Skeletal muscle cell (primary cell): ENCODE measurements at regions not wholly inside any gene's neighbourhood (a gene's known extent, or its start where the extent isn't known, plus 50 kb on each side); places are given as distances from the start of the nearest gene placed in this dataset.

Experiments
- DNase-seq: peaks from one replicate; pipeline ENCODE4 v3.0.0-alpha.2; 2010; ENCODE audit warnings: low read depth
- H3K4me3 ChIP-seq: 2 replicates; pipeline ENCODE4 v1.5.1; 2011; ENCODE audit warnings: low read depth, mild to moderate bottlenecking, control low read depth, low read length, moderate library complexity

DNA sequence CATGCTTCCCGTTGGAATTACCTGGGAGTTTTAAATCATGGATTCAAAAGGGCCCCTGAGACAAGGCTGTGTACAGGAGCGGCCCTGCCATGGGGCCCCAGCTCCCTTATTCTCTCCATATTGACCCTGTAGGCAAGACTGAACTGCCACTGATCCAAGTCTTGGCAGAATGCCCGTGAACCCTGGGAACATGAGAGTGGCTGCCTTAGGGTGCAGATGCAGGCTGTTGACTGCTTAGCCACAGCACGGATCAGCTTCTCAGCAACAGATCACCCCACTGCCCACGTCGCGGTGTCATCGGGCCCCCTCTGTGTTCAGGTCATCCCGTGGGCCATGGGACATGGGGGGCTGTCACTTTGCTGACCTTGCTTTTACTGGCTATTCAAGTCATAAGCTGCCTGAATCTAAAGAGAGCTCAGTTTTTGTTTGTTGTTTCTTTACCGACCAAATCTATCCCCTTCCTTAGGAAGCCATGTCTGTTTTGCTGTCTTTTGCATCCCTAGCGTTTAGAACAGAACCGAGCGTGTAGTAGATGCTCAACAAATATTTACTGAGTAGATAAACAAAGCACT, 83.4 kb downstream of the MATN1 start:
- H3K4me3 ChIP-seq, result no peak overlapping the region
- DNase-seq, result no peak

DNA sequence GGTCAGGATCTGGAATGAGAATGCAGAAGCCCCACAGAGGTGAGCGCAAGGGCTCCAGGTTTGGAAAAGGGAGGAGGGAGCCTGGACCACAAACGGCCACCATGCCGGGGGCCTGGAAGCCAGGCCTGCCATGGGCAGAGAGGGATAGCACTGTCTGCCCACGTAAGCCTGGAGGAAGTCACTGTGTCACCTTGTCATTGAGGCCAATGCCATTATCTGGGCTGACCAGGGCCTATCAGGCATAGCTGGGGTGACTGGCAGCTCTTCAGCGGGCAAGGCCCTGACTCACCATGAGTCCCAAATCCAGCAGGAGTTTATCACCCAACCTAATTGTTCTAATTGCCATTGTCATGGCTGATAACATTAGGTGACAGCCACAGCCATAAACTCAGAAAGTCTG, 84.6 kb downstream of the MATN1 start:
- H3K4me3 ChIP-seq, result no peak overlapping the region

DNA sequence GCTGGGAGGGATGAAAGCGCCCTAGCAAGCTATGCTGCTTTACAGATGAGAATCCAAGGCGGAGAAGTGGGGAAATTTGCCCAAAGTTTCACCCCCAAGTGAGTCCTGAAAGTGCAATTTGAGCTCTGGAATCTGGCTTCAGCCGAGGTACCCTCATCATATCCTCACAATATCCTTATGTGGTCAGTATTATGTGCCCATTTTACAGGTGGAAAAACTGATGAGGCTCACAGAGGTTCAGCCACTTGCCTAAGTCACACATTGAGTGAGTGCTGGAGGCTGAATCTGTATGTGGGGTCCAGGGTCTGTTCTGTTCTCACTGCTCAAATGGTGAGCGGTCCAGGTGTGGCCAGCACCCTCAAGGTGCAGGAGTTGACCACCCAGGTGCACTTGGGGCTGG, 85.3 kb downstream of the MATN1 start:
- H3K4me3 ChIP-seq, result no peak overlapping the region
- no peak for DNase-seq

More for the DNA sequence above, 84.6 kb downstream of the MATN1 start:
- no peak for DNase-seq

DNA sequence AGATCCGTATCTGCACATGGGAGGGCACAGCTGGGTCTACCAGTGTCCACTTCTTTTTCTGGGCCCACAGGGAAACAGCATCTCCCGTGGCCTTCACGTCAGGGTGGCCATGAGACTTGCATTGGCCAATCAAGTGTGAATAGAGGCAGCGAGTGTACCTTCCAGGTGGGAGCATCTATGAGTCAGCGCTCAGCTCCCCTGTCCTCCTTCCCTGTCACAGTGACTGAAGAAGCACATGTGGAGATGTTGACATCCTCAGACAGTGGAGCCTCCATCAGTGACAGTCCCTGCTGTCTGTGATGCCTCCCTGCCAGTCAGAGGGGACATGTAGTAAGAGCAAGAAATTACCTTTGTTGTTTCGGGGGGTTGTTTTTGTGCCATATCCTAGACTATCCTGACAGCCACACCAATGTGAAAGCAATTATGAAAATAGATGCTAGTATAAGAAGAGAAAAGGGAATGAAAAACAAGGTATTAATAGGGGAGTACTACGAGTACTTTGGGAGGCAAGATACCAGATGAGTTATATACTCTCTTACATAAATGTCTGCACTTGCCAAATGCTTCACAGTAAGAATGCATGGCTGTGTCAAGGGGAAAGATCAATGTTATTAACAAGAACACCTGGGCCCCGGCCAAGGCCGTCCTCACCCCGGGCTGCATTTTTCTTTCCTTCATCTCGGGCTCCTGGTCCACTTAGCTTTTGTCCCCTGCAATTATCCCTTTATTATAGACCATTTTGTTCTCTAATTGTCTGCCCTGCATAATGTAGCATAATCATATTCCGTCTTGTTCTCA, 86.0 kb downstream of the MATN1 start:
- no peak for DNase-seq
- no peak overlapping the region for H3K4me3 ChIP-seq

DNA sequence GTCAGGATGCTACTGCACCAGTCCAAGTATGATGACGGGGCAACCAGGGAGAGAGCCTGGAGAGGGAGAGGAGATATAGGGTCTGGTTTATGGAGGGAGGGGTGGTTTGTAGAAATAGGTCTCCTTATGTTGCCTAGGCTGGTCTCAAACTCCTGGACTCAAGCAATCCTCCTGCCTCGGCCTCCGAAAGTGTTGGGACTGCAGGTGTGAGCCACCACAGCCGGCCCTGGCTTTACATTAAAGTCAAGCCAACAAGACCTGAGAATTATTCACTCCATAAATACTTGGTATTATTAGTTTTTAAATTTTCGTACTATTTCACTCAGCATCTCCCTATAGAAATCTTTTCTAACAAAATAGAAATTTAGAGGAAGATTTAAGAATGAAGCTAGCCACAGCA, 86.8 kb downstream of the MATN1 start:
- no peak for DNase-seq
- H3K4me3 ChIP-seq, result no peak overlapping the region

DNA sequence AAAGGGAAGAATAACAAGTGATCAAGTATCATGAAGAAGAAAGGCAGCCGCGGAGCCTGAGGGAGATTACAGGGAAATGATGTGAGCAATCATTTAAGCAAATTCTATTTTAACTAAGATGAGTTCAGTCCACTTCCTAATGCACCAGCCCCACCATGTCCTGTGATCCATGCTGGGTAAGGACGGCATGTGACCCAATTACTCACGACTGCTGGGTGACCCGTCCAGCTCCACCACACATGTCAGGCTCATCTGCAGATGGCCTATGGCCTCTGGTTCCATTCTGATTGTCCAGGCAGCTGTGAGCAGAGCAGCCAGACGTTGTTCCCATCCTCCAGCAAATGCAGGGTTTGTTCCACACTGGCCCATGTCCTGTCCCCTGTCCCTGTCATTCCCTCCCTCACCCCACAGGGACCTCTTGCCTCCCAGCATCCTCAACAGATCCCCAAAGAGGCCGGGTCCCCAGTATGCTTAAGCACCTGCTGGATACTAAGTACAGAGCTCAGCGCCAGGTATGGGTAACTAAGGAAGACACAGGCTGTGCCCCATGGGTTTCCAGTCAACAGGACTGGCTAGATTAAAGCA, 87.9 kb downstream of the MATN1 start:
- no peak overlapping the region for H3K4me3 ChIP-seq

DNA sequence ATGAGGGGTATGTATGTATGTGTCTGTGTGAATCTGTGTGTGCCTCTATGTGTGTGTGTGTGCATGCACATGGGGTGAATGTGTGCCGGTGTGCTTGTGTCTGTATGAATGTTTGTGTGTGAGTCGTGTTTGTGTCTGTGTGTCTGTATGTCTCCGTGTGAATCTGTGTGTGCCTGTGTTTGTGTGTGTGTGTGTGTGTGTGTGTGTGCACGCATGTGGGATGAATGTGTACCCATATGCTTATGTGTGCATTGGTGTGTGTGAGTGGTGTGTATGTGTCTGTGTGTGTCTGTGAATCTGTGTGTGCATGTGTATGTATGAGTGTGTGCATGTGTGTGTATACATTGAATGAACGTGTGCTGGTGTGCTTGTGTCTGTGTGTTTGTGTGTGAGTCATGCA, 88.9 kb downstream of the MATN1 start:
- no peak for DNase-seq
- no peak overlapping the region for H3K4me3 ChIP-seq

More for the DNA sequence above, 87.9 kb downstream of the MATN1 start:
- DNase-seq, result no peak

DNA sequence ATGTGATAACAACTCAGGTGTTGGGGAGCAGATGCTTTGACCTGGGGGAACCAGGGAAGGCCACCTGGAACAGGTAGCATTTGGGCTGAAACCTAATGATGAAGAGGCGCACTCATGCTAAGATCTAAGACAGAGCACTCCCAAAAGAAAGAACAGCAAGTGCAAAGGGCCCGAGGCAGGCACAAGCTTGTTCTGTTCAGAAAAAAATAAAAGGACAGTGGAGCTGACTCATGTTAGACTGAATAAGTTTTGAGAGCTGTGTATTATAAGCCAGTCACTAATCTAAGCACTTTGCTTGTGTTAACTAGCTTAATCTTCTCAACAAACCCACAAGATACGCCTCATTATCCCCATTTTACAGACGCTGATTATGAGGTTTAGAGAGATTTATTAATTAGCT, 90.1 kb downstream of the MATN1 start:
- DNase-seq, result no peak
- H3K4me3 ChIP-seq, result no peak overlapping the region

DNA sequence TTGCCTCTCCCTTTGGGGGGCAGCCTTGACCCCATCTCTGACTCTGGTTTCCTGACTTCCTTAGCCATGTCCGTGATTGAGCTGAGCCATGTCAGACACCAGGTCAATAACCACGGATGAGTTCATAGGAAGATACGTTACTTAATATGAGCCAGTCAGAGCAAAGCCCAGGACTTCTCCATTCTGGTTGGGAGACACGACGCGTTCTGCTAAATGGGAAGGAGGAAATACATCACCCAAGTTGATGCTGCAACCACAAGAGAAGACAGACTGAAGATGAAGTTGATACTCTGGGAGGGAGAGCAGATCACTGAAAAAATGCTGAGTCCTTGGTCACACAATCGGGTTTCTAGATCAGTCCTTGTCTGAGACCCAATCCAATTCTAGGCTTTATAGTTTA, 90.9 kb downstream of the MATN1 start:
- DNase-seq, result no peak
- H3K4me3 ChIP-seq, result no peak overlapping the region

DNA sequence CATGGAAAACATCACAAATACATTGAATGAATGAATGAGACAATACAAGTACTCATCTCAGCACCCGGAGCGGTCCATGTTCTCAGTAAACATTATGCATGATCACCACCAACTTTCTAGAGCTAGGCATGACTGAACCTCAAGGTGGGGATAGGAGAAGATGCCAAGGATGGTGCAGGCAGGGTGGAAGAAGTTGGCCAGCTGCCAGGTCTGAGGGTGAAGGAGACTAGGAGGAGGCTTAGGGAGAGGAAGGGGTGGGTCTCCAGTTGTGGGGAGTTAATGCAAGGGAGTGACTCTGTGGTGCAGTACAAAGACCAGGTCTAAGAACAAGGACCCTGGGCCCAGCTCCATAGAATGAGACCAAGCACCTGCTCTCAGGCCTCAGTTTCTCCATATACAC, 91.7 kb downstream of the MATN1 start:
- no peak overlapping the region for H3K4me3 ChIP-seq
- DNase-seq, result no peak

DNA sequence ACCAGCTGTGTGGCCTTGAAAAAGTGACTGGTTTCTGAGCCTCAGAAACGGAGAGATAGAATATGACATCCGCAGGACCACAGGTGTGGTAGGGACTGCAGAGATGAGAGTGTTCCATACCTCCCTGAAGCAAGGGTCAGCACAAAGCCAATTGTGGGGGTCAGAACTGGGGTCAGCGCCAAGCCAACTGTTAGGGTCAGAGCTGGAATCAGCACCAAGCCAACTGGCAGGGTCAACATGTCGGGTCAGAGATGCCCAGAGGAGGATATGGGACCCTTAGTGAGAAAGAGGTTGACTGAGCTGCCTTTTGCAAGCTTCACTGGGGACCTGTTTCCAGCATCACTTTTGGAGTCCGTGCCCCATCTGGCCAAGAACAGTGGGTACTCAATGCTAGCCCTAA, 93.9 kb downstream of the MATN1 start:
- H3K4me3 ChIP-seq, result no peak overlapping the region
- DNase-seq, result no peak

DNA sequence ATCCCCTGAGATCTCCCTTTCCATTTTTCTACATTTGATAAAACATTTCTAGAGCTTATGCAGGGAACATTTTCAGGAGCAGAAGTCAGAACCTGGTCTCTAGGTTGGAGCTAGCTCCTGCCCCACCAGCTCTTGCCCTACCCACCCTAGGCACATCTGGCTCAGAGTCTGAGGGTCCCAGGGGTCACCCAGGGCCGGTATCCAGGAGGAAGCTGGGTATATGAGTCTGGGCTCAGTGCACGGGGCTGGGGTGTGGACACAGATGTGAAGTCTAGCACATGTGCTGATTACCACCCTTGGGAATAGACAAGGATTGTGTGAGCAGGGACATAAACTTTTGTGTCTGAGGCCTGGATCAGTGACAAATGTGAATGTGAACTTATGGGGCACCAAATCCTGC, 95.4 kb downstream of the MATN1 start:
- DNase-seq, result no peak
- no peak overlapping the region for H3K4me3 ChIP-seq

DNA sequence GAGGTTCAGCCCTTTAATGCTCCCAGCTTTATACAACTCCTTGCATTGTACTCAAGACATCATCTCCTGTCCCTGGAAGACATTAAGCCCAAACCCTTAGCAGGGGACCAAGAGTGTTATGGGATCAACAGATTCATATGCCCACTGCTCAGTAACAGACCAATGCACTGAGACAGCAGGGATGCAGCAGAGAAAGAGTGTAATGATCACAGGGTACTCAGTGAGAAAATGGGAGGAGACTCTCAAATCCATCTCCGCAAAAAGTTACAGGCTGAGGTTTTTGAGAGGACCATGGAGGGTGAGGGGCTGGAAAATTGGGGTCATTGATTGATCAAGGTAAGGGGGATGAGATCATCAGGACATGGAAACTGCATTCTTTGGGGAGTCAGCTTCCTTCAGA, 96.2 kb downstream of the MATN1 start:
- H3K4me3 ChIP-seq, result no peak overlapping the region
- DNase-seq, result no peak

DNA sequence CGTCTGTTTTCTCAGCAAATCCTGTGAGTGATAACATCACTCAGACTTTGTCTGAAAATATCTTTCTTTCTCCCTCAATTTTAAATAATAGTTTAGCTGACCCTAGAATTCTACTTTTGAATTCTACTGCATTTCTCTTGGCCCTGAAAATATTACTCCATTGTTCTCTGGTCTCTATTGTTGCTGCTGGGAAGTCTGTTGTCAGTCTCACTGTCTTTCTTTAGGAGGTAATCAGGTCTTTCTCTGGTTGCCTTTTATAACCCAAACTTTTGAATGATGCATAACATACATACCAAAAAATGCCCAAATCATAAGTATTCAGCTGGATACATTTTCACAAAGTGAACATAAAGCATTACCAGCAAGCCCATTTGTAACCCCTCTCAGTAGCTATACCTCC, 100.0 kb downstream of the MATN1 start:
- no peak for DNase-seq
- no peak overlapping the region for H3K4me3 ChIP-seq

DNA sequence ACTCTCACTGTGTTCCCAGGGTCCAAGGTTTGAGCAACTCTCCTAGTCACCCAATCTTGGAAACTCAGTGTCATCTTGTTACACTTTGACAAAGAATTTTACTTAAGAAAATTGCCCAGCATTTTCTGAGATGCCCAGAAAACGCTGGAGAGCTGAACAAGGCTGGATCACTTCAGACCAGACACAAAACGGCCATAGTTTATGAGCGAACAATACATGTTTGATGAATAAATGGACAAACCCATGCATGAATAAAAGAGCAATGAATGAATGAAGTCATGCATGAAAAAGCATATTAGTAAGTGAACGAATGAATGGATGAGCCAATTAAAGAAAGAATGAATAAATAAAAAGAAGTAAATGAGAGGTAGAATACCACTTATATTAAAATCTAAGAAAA, 103.8 kb downstream of the MATN1 start:
- DNase-seq, result no peak
- H3K4me3 ChIP-seq, result no peak overlapping the region

DNA sequence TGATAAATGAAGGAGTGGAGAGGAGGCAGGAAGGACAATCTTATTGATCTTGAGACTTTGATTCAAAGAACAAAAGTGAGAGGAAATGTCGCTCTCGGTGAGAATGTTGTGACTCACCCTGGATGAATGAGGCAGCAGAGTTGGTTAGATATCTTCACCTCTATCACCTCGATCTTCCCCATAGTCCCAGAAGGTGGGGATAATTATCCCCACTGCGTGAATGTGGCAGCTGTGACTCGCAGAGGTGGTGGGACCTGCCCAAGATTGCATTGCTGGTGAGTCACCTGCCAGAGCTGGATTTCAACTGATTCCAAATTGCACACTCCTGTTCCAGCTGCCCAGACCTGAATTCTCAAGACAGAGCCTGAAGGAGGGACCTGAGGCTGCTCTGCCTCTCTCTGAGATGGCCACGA, 105.0 kb downstream of the MATN1 start:
- DNase-seq, result no peak
- no peak overlapping the region for H3K4me3 ChIP-seq

DNA sequence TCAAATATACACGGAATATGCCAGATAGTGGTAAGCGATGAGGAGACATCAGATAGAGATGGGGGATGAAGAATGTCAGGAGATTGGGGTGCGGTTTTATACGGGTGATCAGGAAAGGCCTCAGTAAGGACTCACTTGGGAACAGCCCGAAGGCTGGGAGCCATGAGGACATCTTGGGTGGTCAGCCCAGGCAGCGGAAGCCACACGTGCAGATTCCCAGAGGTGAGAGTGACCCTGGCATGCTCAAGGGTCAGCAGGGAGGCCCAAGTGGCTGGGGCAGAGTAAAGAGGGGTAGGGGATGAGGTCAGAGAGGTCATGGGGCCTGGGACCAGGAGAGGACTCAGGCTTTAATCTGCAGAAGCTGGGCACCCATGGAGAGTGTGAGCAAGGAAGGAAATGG, 106.6 kb downstream of the MATN1 start:
- DNase-seq, result no peak

DNA sequence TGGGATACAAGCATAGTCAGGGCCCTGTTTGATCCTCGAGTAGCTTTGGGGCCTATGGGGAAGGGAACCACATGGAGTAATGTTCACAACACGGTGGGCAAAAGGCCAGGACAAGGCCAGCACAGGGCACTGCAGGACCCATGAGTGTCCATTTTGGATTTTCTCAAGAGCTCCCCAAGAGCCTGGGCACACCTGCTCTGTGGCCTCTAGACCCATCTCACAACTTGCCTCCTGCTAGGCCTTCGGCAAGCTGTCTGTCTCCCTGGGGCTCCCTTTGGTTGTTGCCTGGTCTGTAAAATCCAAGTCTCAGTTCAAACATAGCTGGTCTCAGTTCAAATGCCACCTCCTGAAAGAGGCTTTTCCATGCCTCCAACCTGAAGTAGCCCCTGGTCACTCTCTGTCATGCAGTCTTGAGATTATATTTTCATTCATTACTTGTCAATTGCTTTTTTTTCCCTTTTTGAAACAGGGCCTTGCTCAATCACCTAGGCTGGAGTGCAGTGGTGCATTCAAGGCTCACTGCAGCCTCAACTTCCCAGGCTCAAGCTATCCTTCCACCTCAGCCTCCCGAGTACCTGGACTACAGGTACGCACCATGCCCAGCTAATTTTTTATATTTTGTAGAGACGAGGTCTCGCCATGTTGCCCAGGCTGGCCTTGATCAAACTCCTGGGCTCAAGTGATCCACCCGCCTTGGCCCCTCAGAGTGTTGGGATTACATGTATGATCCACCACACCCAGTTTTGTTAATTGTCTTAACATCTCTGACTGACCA, 107.4 kb downstream of the MATN1 start:
- DNase-seq, result no peak
- H3K4me3 ChIP-seq, result no peak overlapping the region

More for the DNA sequence above, 106.6 kb downstream of the MATN1 start:
- H3K4me3 ChIP-seq, result no peak overlapping the region

DNA sequence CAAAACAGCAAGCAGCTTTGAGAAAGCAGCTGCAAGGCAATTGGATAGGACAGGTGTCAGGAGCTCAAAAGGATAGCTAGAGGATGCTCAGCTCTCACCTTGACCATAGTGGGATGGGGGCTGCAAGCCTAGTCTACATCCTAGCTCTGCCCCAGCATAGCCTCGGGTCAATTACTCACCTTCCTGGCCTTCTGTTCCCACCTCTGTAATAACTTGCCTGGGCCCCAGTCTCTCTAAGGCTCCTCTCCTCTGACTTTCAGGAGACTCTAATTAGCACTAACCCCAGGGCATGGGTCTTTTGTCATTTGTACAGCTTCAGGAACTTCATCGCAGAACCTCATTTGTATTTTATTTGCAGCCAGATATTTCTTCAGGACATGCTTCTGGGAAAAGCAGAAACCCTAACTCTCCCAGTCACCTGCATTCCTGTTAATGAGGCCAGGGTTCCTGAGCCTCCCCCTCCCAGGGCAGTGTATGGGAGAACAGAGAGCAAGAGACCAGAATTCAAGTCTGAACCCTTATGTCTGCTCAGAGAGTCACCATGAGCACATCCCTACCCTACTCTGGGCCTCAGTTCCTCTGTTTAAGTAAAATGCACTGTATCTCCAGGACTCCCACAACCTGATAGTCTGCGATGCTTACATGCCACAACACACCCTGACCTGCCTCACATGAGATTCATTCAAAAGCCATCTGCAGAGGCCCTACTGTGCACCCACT, 108.1 kb downstream of the MATN1 start:
- no peak overlapping the region for H3K4me3 ChIP-seq
- DNase-seq, result no peak

DNA sequence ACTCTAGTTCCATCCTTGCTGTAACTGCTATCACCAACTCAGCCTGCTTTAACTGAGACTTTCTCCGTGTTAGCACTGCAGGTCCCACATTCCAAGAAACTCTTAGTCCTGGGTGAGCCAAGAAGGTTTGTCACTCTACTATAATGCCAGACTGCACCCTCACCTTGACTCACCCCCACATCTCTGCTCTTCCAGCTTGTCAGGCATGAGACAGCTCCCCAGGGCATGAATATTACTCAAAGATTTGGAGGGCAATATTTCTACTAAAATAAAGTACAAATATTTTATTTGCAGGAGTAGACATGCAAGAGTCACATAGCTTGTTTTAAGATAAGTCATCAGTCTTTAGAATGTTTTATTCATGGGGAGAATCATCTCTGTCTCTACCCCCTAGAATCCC, 110.2 kb downstream of the MATN1 start:
- no peak overlapping the region for H3K4me3 ChIP-seq
- DNase-seq, result no peak
